ENCODE measurements at regions not wholly inside any gene's neighbourhood (a gene's known extent, or its start where the extent isn't known, plus 50 kb on each side); places are given as distances from the start of the nearest gene placed in this dataset.

DNA sequence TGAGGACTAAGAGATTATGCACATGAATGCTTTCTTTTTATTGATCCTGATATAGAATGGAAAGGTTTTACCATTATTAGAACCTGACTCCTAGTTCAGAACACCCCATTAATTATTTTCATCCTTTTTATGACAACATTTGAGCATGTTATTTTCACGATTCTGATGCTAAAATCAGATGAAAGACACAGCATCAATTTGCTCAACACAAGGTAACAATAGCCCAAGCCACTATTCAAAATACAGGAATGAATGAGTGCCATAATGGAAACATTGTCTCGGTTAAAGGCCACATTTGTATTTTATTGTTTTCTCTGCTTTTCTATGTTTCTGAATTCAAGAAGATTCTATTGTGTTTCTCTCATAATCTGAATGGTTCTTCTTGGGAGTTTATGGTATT, 126.3 kb upstream of the POF1B start:
- Histone ChIP-seq H3K4me3 (ENCODE audit: control insufficient read depth in 2 of 3, extremely low read depth in 1 of 3, insufficient read depth in 2 of 3, low read depth in 1 of 3, low read length in 3 of 3) (no peak overlapping the region), H2AFZ (ENCODE audit: control insufficient read depth, low read length) (no peak overlapping the region), H3K27me3 (ENCODE audit: control insufficient read depth, extremely low read depth, insufficient read depth, low read length) (no peaks in the 10 kb centered on the region), H3K9me1 (ENCODE audit: control insufficient read depth, extremely low read depth, insufficient read depth, low read length) (no peaks in the 10 kb centered on the region), H3K4me2 (ENCODE audit: control insufficient read depth, extremely low read depth, insufficient read depth, low read depth, low read length) (no peak overlapping the region), H3K27ac (ENCODE audit: control insufficient read depth, insufficient read depth, low read length) (no peak overlapping the region), H4K20me1 (ENCODE audit: control insufficient read depth, extremely low read depth, insufficient read depth, low read length) (no peaks in the 10 kb centered on the region), H3K9me3 (ENCODE audit: control insufficient read depth, low read depth, low read length) (no peaks in the 10 kb centered on the region), H3K9ac (ENCODE audit: control insufficient read depth, extremely low read depth, insufficient read depth, low read length) (no peak overlapping the region), H3K4me1 (ENCODE audit: control insufficient read depth, extremely low read depth, insufficient read depth, low read length) (peaks cover 14% of the 10 kb centered on the region), H3K36me3 (ENCODE audit: control insufficient read depth in 2 of 2, extremely low read depth in 1 of 2, insufficient read depth in 2 of 2, low read length in 2 of 2) (no peaks in the 10 kb centered on the region), H3K79me2 (ENCODE audit: control insufficient read depth, insufficient read depth, low read length) (no peaks in the 10 kb centered on the region)
- FAIRE-seq (no peak), DNase-seq (ENCODE audit: low read depth, low spot score) (no peak)
- TF ChIP-seq CTCF (optimal IDR thresholded peaks at IDR 0.05 in 1 of 3, IDR thresholded peaks at IDR 0.05 in 1 of 3, conservative IDR thresholded peaks at IDR 0.05 in 1 of 3; ENCODE audit: extremely low read depth in 1 of 3, insufficient read depth in 2 of 3, low read length in 3 of 3) = no peak
- no peak for TF ChIP-seq EZH2 (IDR thresholded peaks at IDR 0.05; ENCODE audit: low read length)
- dilution Hi-C loops (cut with MboI; ENCODE audit: extremely low pct_ligation_motif_present, low sequenced_read_pairs) = no loop called here

GRCh38 chrX:85504381-85504780, 124.9 kb upstream of the POF1B start:
- Histone ChIP-seq H3K36me3 (ENCODE audit: control insufficient read depth in 2 of 2, extremely low read depth in 1 of 2, insufficient read depth in 2 of 2, low read length in 2 of 2) (no peaks in the 10 kb centered on the region), H3K27ac (ENCODE audit: control insufficient read depth, insufficient read depth, low read length) (peak overlapping the region; percentile 80), H3K9me3 (ENCODE audit: control insufficient read depth, low read depth, low read length) (no peaks in the 10 kb centered on the region), H3K79me2 (ENCODE audit: control insufficient read depth, insufficient read depth, low read length) (no peaks in the 10 kb centered on the region), H3K4me2 (ENCODE audit: control insufficient read depth, extremely low read depth, insufficient read depth, low read depth, low read length) (peak overlapping the region; percentile 45), H3K4me1 (ENCODE audit: control insufficient read depth, extremely low read depth, insufficient read depth, low read length) (peaks cover 20% of the 10 kb centered on the region), H3K4me3 (ENCODE audit: control insufficient read depth in 2 of 3, extremely low read depth in 1 of 3, insufficient read depth in 2 of 3, low read depth in 1 of 3, low read length in 3 of 3) (no peak overlapping the region), H3K9ac (ENCODE audit: control insufficient read depth, extremely low read depth, insufficient read depth, low read length) (peak overlapping the region; percentile 28), H3K9me1 (ENCODE audit: control insufficient read depth, extremely low read depth, insufficient read depth, low read length) (no peaks in the 10 kb centered on the region), H3K27me3 (ENCODE audit: control insufficient read depth, extremely low read depth, insufficient read depth, low read length) (no peaks in the 10 kb centered on the region), H2AFZ (ENCODE audit: control insufficient read depth, low read length) (peak overlapping the region; percentile 40), H4K20me1 (ENCODE audit: control insufficient read depth, extremely low read depth, insufficient read depth, low read length) (no peaks in the 10 kb centered on the region)
- FAIRE-seq = no peak
- dilution Hi-C loops (cut with MboI; ENCODE audit: extremely low pct_ligation_motif_present, low sequenced_read_pairs) = no loop called here
- no peak for DNase-seq (ENCODE audit: low read depth, low spot score)
- TF ChIP-seq EZH2 (IDR thresholded peaks at IDR 0.05; ENCODE audit: low read length) (no peak), CTCF (optimal IDR thresholded peaks at IDR 0.05 in 1 of 3, IDR thresholded peaks at IDR 0.05 in 1 of 3, conservative IDR thresholded peaks at IDR 0.05 in 1 of 3; ENCODE audit: extremely low read depth in 1 of 3, insufficient read depth in 2 of 3, low read length in 3 of 3) (no peak)
